Activated CD4-positive, alpha-beta T cell treated with anti-CD3 and anti-CD28 coated beads, Interleukin-2, amount 10 ng/mL, durations not matched to agents 7 days and 5 days (primary cell): ENCODE measurements at regions not wholly inside any gene's neighbourhood (a gene's known extent, or its start where the extent isn't known, plus 50 kb on each side); places are given as distances from the start of the nearest gene placed in this dataset.
"Not testable (repeated sequence)": the region's sequence is repeated elsewhere in the genome, so short reads cannot be mapped to it uniquely, and the experiment has no call there.

Experiments
- CTCF ChIA-PET: fragments of 350-600 bp; sonication (Branson Sonifier 250); formaldehyde crosslinking; loops from one replicate; lab custom pipeline; 2021; ENCODE audit warnings: antibody characterized with exemption; lab: Charles Lee
- POLR2A ChIA-PET: fragments of 350-600 bp; sonication (Branson Sonifier 250); formaldehyde crosslinking; loops from one replicate; lab custom pipeline; 2021; ENCODE audit warnings: antibody characterized with exemption; lab: Charles Lee
- DNase-seq: peaks from one replicate; pipeline ENCODE4 v3.0.0-alpha.2; 2020
- H3K27ac Mint-ChIP-seq: one replicate; pipeline ENCODE4 v1.8.0; 2021; ENCODE audit warnings: mild to moderate bottlenecking, moderate library complexity, mixed read lengths
- H3K27me3 Mint-ChIP-seq: one replicate; pipeline ENCODE4 v1.8.0; 2021; ENCODE audit warnings: mixed read lengths
- H3K36me3 Mint-ChIP-seq: one replicate; pipeline ENCODE4 v1.8.0; 2021; ENCODE audit warnings: low read depth, mixed read lengths
- H3K4me1 Mint-ChIP-seq: one replicate; pipeline ENCODE4 v1.8.0; 2021; ENCODE audit warnings: mixed read lengths
- H3K4me3 Mint-ChIP-seq: one replicate; pipeline ENCODE4 v1.8.0; 2021; ENCODE audit warnings: mild to moderate bottlenecking, moderate library complexity, mixed read lengths
- H3K9me3 Mint-ChIP-seq: one replicate; pipeline ENCODE4 v1.8.0; 2021; ENCODE audit warnings: mixed read lengths

GRCh38 chr17:45666641-45667040, 117.5 kb upstream of the CRHR1 start:
- ChIA-PET POLR2A (no interaction called here), CTCF (interaction anchor here (1.2 kb wide), 1 partner anchor 26 kb away, joined by 4 read pairs; no protein-coding TSS in a partner anchor)
- no peaks in the 10 kb centered on the region for H3K36me3 Mint-ChIP-seq
- H3K4me3 Mint-ChIP-seq, result no peak overlapping the region
- no peak overlapping the region for H3K27ac Mint-ChIP-seq
- no peaks in the 10 kb centered on the region for H3K9me3 Mint-ChIP-seq
- peaks cover 22% of the 10 kb centered on the region for H3K27me3 Mint-ChIP-seq
- no peak for DNase-seq
- no peaks in the 10 kb centered on the region for H3K4me1 Mint-ChIP-seq

GRCh38 chr17:45667591-45668171, 116.4 kb upstream of the CRHR1 start:
- ChIA-PET POLR2A (no interaction called here), CTCF (interaction anchor here (1.0 kb wide), 1 partner anchor 28 kb away, joined by 4 read pairs; no protein-coding TSS in a partner anchor)
- DNase-seq, result no peak
- Mint-ChIP-seq H3K4me1 (no peaks in the 10 kb centered on the region), H3K36me3 (no peaks in the 10 kb centered on the region), H3K9me3 (no peaks in the 10 kb centered on the region), H3K27me3 (peaks cover 13% of the 10 kb centered on the region), H3K27ac (no peak overlapping the region), H3K4me3 (no peak overlapping the region)

- peaks cover 7% of the 10 kb centered on the region for H3K27me3 Mint-ChIP-seq
- H3K4me3 Mint-ChIP-seq, result no peak overlapping the region
- DNase-seq, result no peak
- no peaks in the 10 kb centered on the region for H3K4me1 Mint-ChIP-seq
- ChIA-PET POLR2A (no interaction called here), CTCF (interaction anchor here (1.0 kb wide), 1 partner anchor 28 kb away, joined by 4 read pairs; no protein-coding TSS in a partner anchor)
- no peak overlapping the region for H3K27ac Mint-ChIP-seq
- no peaks in the 10 kb centered on the region for H3K9me3 Mint-ChIP-seq
- H3K36me3 Mint-ChIP-seq, result no peaks in the 10 kb centered on the region
These were observed 115.8 kb upstream of the CRHR1 start for GRCh38 chr17:45668316-45668715.

GRCh38 chr17:45672301-45672700, 111.8 kb upstream of the CRHR1 start:
- CTCF ChIA-PET, result no interaction called here
- H3K4me3 Mint-ChIP-seq, result no peak overlapping the region
- no peaks in the 10 kb centered on the region for H3K4me1 Mint-ChIP-seq
- no peak overlapping the region for H3K27ac Mint-ChIP-seq
- peaks cover 2% of the 10 kb centered on the region for H3K27me3 Mint-ChIP-seq
- POLR2A ChIA-PET, result interaction anchor here (0.7 kb wide), 1 partner anchor 88 kb away, joined by 3 read pairs; no protein-coding TSS in a partner anchor
- no peaks in the 10 kb centered on the region for H3K36me3 Mint-ChIP-seq
- H3K9me3 Mint-ChIP-seq, result no peaks in the 10 kb centered on the region
- no peak for DNase-seq

GRCh38 chr17:45672792-45673191, 111.3 kb upstream of the CRHR1 start:
- Mint-ChIP-seq H3K27ac (no peak overlapping the region), H3K4me1 (no peaks in the 10 kb centered on the region), H3K36me3 (no peaks in the 10 kb centered on the region), H3K9me3 (no peaks in the 10 kb centered on the region), H3K4me3 (no peak overlapping the region), H3K27me3 (peaks cover 2% of the 10 kb centered on the region)
- ChIA-PET CTCF (no interaction called here), POLR2A (interaction anchor here (0.7 kb wide), 1 partner anchor 88 kb away, joined by 3 read pairs; no protein-coding TSS in a partner anchor)
- DNase-seq, result no peak

GRCh38 chr17:45673759-45674158, 110.4 kb upstream of the CRHR1 start:
- H3K27me3 Mint-ChIP-seq, POLR2A ChIA-PET, H3K36me3 Mint-ChIP-seq, CTCF ChIA-PET, H3K9me3 Mint-ChIP-seq, DNase-seq, H3K4me3 Mint-ChIP-seq, H3K4me1 Mint-ChIP-seq, H3K27ac Mint-ChIP-seq: not testable (repeated sequence)

GRCh38 chr17:45675012-45675411, 109.1 kb upstream of the CRHR1 start:
- peaks cover 2% of the 10 kb centered on the region for H3K27me3 Mint-ChIP-seq
- CTCF ChIA-PET, result no interaction called here

GRCh38 chr17:45675892-45676291, 108.2 kb upstream of the CRHR1 start:
- ChIA-PET CTCF (interaction anchor here (0.7 kb wide), 1 partner anchor 12 kb away, joined by 3 read pairs; no protein-coding TSS in a partner anchor), POLR2A (no interaction called here)
- no peaks in the 10 kb centered on the region for H3K4me1 Mint-ChIP-seq
- no peak for DNase-seq
- no peaks in the 10 kb centered on the region for H3K9me3 Mint-ChIP-seq
- peaks cover 2% of the 10 kb centered on the region for H3K27me3 Mint-ChIP-seq
- no peak overlapping the region for H3K27ac Mint-ChIP-seq
- H3K36me3 Mint-ChIP-seq, result no peaks in the 10 kb centered on the region
- H3K4me3 Mint-ChIP-seq, result no peak overlapping the region

More at GRCh38 chr17:45675012-45675411, 109.1 kb upstream of the CRHR1 start:
- Mint-ChIP-seq H3K4me3 (no peak overlapping the region), H3K4me1 (no peaks in the 10 kb centered on the region), H3K27ac (no peak overlapping the region), H3K9me3 (no peaks in the 10 kb centered on the region), H3K36me3 (no peaks in the 10 kb centered on the region)
- DNase-seq, result no peak
- POLR2A ChIA-PET, result no interaction called here

- Mint-ChIP-seq H3K4me1 (no peaks in the 10 kb centered on the region), H3K9me3 (no peaks in the 10 kb centered on the region), H3K27me3 (peaks cover 2% of the 10 kb centered on the region), H3K4me3 (no peak overlapping the region), H3K27ac (no peak overlapping the region), H3K36me3 (no peaks in the 10 kb centered on the region)
- DNase-seq, result no peak
- CTCF ChIA-PET, result no interaction called here
- POLR2A ChIA-PET, result no interaction called here
These were observed 107.4 kb upstream of the CRHR1 start for GRCh38 chr17:45676695-45677094.

GRCh38 chr17:45677770-45678169, 106.3 kb upstream of the CRHR1 start:
- no peak for DNase-seq
- no peaks in the 10 kb centered on the region for H3K4me1 Mint-ChIP-seq
- H3K36me3 Mint-ChIP-seq, result no peaks in the 10 kb centered on the region
- no peak overlapping the region for H3K27ac Mint-ChIP-seq
- ChIA-PET CTCF (interaction anchor here (0.6 kb wide), 2 partner anchors 18 to 354 kb away, joined by 3 read pairs; no protein-coding TSS in a partner anchor), POLR2A (interaction anchor here (0.5 kb wide), 1 partner anchor 196 kb away, joined by 6 read pairs; no protein-coding TSS in a partner anchor)
- H3K4me3 Mint-ChIP-seq, result no peak overlapping the region
- peaks cover 2% of the 10 kb centered on the region for H3K27me3 Mint-ChIP-seq
- no peaks in the 10 kb centered on the region for H3K9me3 Mint-ChIP-seq

GRCh38 chr17:45679426-45679825, 104.7 kb upstream of the CRHR1 start:
- Mint-ChIP-seq H3K4me1 (no peaks in the 10 kb centered on the region), H3K27me3 (peaks cover 3% of the 10 kb centered on the region), H3K36me3 (no peaks in the 10 kb centered on the region), H3K27ac (no peak overlapping the region), H3K4me3 (no peak overlapping the region), H3K9me3 (no peaks in the 10 kb centered on the region)
- CTCF ChIA-PET, result interaction anchor here (1.1 to 1.3 kb wide), 2 partner anchors 51 to 103 kb away, joined by 3 read pairs; no protein-coding TSS in a partner anchor
- DNase-seq, result no peak
- POLR2A ChIA-PET, result no interaction called here

- ChIA-PET POLR2A (no interaction called here), CTCF (interaction anchor here (1.3 kb wide), 1 partner anchor 51 kb away, joined by 3 read pairs; no protein-coding TSS in a partner anchor)
- no peaks in the 10 kb centered on the region for H3K9me3 Mint-ChIP-seq
These were observed 103.8 kb upstream of the CRHR1 start for GRCh38 chr17:45680360-45680759.

GRCh38 chr17:45681706-45682105, 102.4 kb upstream of the CRHR1 start:
- Mint-ChIP-seq H3K4me3 (no peak overlapping the region), H3K36me3 (no peaks in the 10 kb centered on the region), H3K9me3 (no peaks in the 10 kb centered on the region), H3K27me3 (peaks cover 3% of the 10 kb centered on the region), H3K27ac (no peak overlapping the region), H3K4me1 (no peaks in the 10 kb centered on the region)
- DNase-seq, result no peak
- ChIA-PET CTCF (no interaction called here), POLR2A (no interaction called here)

More at GRCh38 chr17:45680360-45680759, 103.8 kb upstream of the CRHR1 start:
- no peak for DNase-seq
- Mint-ChIP-seq H3K4me3 (no peak overlapping the region), H3K4me1 (no peaks in the 10 kb centered on the region), H3K27me3 (peaks cover 4% of the 10 kb centered on the region), H3K27ac (no peak overlapping the region), H3K36me3 (no peaks in the 10 kb centered on the region)
